GM06990 (cell line): ENCODE measurements at regions not wholly inside any gene's neighbourhood (a gene's known extent, or its start where the extent isn't known, plus 50 kb on each side); places are given as distances from the start of the nearest gene placed in this dataset.

Experiments used
- DNase-seq: peaks from one replicate; pipeline ENCODE4 v3.0.0-alpha.2; 2011; ENCODE audit not compliant: insufficient read length; ENCODE audit errors: extremely low read depth
- H3K27me3 ChIP-seq: replicated peaks from 2 replicates; pipeline ENCODE4 v1.6.0; 2011; ENCODE audit warnings: low read length; ENCODE audit not compliant: control insufficient read depth, insufficient read depth
- H3K36me3 ChIP-seq: 2 replicates; pipeline ENCODE4 v1.5.1; 2011; ENCODE audit warnings: low read length; ENCODE audit not compliant: control insufficient read depth, insufficient read depth
- H3K4me3 ChIP-seq: replicated peaks from 2 replicates; pipeline ENCODE4 v1.5.1; 2011; ENCODE audit warnings: low read depth, mild to moderate bottlenecking, control low read depth, low read length
- TF ChIP-seq, protein P1 (sequence below): IDR thresholded peaks from 2 replicates; pipeline ENCODE4 v1.5.1; 2011; ENCODE audit warnings: low read length, control low read depth, mild to moderate bottlenecking, inconsistent platforms; ENCODE audit not compliant: insufficient read depth, poor library complexity, severe bottlenecking

DNA sequence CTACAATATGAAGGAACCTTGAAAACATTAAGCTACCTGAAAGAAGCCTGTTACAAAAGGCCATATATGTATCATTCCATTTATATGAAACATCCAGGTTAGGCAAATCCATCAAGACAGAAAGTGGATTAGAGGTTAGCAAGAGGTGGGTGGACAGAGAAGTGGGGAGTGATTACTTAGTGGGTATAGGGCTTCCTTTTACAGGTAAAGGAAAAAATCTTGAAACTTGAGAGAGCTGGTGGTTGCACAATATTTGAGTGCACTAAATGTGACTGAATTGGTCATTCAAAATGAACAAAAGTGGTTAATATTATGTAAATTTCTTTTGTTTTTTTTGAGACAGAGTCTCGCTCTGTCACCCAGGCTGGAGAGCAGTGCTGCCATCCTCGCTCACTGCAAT is 119.4 kb upstream of the KIF5B start:
- no peaks in the 10 kb centered on the region for H3K36me3 ChIP-seq
- H3K27me3 ChIP-seq = no peaks in the 10 kb centered on the region
- no peak overlapping the region for H3K4me3 ChIP-seq
- no peak for DNase-seq
- TF ChIP-seq, protein P1, sequence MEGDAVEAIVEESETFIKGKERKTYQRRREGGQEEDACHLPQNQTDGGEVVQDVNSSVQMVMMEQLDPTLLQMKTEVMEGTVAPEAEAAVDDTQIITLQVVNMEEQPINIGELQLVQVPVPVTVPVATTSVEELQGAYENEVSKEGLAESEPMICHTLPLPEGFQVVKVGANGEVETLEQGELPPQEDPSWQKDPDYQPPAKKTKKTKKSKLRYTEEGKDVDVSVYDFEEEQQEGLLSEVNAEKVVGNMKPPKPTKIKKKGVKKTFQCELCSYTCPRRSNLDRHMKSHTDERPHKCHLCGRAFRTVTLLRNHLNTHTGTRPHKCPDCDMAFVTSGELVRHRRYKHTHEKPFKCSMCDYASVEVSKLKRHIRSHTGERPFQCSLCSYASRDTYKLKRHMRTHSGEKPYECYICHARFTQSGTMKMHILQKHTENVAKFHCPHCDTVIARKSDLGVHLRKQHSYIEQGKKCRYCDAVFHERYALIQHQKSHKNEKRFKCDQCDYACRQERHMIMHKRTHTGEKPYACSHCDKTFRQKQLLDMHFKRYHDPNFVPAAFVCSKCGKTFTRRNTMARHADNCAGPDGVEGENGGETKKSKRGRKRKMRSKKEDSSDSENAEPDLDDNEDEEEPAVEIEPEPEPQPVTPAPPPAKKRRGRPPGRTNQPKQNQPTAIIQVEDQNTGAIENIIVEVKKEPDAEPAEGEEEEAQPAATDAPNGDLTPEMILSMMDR = no peak

DNA sequence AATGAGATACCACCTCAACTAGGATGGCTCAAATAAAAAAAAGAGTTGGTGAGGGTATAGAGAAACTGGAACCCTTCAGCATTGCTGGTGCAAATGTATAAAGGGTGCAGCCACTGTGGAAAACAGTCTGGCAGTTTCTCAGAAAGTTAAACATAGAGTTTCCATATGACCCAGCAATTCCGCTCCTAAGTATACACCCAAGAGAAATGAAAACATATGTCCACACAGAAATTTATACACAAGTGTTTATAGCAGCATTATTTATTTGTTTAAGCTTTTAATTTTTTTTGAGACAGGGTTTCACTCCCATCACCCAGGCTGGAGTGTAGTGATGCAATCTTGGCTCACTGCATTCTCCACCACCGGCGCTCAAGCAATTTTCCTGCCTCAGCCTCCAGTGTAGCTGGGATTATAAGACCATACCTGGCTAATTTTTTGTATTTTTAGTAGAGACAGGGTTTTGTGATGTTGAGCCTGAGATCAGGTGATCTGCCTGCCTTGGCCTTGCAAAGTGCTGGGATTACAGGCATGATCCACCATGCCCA is 118.2 kb upstream of the KIF5B start:
- H3K4me3 ChIP-seq = no peak overlapping the region
- H3K36me3 ChIP-seq = no peaks in the 10 kb centered on the region
- H3K27me3 ChIP-seq = no peaks in the 10 kb centered on the region
- TF ChIP-seq, protein P1 = no peak
- no peak for DNase-seq

DNA sequence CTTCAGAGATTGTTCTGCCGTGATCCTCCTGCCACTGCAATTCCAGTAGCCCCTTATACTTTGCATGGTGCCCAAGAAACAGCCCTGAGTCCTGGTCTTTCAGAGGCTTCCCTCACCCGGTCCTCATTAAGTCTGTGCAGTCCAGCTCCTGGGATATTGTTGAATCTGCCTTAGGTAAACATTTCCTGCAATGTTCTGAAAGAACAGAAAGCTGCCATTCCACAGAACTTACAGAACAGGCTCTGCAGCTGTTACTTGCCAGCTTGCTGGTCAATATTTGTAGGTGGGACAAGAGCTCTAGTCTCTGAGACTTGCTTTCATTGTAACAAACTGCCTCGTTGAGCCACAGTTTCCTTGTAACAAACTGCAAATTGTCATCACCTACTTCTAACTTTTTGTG is 115.0 kb upstream of the KIF5B start:
- no peak for DNase-seq
- Histone ChIP-seq H3K36me3 (no peaks in the 10 kb centered on the region), H3K27me3 (no peaks in the 10 kb centered on the region), H3K4me3 (no peak overlapping the region)
- TF ChIP-seq, protein P1 = no peak

DNA sequence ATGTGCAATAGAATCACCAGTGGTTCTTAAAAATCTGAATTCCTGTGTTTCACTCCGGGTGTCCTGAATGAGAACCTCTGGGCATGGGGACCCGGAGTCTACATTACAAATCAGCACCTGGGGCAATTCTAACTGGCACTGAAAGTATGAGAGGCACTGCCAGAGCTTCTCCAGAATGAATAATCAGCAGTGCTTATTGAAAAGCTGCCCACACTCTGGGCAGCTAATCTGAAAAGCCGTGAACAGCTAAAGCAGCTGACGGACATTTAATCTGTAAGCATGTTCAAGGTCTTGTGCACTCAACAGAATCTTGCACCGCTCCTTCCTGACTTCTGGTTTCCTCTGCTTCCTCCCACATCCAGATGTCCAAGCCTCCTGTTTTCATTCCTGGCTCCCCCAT is 113.3 kb upstream of the KIF5B start:
- Histone ChIP-seq H3K36me3 (no peaks in the 10 kb centered on the region), H3K4me3 (no peak overlapping the region), H3K27me3 (no peaks in the 10 kb centered on the region)
- TF ChIP-seq, protein P1 = no peak
- DNase-seq = no peak

DNA sequence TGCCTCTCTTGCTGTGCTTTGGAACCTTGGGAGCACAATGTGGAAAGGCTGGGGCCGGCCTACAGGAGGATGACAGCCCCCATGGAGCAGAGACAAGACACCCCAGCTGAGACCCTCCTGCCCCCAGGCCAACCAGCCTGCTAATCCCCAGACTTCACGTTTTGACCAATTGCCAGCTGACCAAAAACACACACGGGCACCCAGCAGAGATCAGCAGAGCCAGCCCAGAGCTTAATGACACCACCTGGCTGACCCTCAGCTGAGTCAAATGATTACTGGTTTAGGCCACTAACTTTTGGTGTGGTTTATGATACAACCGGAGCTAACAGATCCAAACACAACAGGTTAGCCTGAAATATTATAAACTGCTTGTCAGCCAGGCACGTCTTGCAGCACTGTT is 111.2 kb upstream of the KIF5B start:
- no peak for DNase-seq

More for the DNA sequence above, 111.2 kb upstream of the KIF5B start:
- TF ChIP-seq, protein P1 = no peak
- Histone ChIP-seq H3K36me3 (no peaks in the 10 kb centered on the region), H3K4me3 (no peak overlapping the region), H3K27me3 (no peaks in the 10 kb centered on the region)
